NCI-H2227 (cell line): ENCODE measurements at regions not wholly inside any gene's neighbourhood (a gene's known extent, or its start where the extent isn't known, plus 50 kb on each side); places are given as distances from the start of the nearest gene placed in this dataset.
A peak's percentile ranks its signal among the peaks of the same experiment; 100 is the strongest.
"Not testable (repeated sequence)": the region's sequence is repeated elsewhere in the genome, so short reads cannot be mapped to it uniquely, and the experiment has no call there.

Source experiments
- DNase-seq: peaks from one replicate; lab custom pipeline; 2025; ENCODE audit not compliant: unreplicated experiment; lab: John Stamatoyannopoulos, UW

DNA sequence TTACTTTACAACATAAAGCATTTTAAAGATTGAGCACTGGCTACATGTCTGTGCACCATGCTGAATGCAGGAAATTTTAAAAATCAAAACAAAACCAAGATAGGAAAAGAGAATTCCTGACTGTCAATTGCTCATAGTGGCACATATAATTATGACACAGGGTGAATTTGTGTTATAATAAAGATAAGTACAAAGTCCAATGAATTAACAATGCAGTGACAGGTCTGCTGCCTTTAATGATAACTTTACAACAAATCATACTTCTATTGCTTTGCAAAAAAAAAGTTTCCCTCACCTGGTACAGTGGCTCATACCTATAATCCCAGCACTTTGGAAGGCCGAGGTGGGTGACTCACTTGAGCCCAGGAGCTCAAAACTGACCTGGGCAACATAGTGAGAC, 93.8 kb upstream of the OSBPL8 start:
- no peak for DNase-seq

DNA sequence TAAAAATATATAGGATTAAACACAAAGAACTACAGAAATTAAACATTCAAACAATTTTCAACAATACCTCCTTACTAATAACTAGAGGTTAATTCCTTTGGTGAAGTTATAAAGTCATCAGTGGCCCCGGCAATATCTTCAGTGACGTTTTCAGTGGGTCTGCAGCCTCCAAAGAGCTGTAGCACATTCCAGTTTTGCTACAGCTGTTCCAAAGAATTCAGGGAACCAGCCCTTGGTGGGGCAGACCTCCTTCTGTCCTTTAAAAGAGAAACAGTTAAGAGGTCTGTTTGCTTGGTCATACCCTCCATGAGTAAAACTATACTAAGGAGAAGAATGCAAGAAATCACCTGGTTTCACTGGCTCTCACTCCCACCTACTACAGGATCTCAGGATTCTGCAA, 99.2 kb upstream of the ZDHHC17 start:
- DNase-seq = no peak

DNA sequence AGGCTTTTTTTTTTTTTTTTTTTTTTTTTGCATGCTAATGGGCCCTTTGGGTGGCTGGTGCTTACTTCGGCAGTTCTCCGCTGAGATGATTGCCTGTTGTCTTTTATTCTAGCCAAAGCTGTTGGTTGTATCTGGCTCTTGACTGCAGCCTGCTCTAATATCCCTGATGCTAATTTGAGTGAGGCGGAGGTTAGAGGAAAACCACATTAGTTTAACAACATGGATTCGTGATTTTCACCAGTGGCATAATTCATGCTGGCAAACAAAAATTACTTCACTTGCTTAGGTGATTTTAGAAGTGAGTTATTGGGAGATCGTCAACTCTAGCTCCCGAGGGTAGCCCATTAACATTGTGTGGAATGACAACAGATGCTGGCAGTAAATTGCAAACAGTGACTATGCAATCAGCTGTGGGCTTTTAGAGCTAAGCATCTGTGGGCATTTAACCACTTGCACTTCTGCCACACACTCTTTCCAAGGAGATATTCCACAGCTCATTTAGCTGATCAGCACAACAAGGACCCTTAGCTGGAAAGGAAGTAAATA, 97.6 kb upstream of the ZDHHC17 start:
- DNase-seq = peak; percentile 61

DNA sequence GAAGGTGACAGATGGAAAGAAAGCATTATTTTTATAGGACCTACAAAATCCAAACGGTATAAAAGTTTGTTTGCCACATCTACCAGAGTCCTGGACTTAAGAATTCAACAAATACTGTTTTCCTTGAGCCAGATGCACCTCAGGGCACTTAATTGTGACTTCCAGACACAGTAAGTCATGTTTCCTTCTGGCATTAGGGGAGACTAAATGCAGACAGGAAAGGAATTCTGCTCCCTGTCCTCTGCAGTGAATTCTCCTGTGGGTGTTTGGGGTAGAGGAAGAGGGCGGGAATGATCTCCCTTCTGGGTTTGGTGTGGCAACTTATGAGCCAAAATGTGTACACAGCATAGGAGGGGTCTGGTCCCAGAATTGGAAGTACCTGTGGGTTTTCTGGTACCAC, 93.9 kb upstream of the ZDHHC17 start:
- no peak for DNase-seq

DNA sequence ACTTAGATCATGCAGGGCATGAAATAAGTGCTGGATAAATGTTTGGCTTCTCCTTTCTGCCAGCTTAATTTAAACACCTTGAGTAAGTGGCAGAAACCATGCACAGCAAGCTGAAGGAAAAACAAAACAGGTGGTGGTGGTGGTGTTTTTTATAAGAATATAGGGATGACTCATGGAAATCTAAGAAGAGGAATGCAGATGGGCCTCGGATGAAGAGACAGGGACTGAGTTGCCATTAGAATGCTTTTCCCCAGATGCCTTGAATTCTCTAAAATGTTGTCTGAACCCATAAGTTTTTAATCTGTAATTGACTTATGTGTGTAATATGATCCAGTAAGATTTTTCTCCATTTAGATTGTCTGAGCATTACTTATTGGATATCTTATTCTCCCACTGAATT, 93.1 kb upstream of the ZDHHC17 start:
- DNase-seq = no peak

DNA sequence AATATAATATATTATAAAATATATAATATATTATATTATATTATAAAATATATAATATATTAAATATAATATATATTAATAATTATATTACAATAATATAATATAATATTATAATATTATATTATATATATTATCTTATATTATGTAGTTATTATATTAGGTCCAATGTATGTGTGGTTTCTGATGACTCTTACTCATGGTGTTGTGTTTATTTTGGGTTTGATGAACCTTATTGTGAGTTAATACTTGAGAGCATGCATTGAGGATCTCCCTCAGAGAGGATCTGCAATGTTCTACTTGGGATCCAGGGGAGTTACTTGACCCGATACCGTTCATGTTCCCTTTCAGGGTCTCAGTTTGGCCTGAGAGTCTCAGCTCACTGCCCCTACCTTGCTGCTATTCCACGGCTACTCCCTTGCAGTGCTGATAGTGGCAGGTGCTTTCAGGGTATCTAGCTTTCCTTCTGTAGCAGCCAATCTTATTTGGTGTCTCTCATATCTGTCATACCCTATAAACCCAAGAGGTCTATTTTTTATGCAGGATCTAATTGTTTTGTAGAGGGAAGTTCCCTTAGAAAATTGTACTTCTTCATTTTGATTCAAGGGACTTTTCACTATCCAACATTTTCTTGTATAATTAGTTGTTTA, 89.1 kb upstream of the ZDHHC17 start:
- DNase-seq = no peak

DNA sequence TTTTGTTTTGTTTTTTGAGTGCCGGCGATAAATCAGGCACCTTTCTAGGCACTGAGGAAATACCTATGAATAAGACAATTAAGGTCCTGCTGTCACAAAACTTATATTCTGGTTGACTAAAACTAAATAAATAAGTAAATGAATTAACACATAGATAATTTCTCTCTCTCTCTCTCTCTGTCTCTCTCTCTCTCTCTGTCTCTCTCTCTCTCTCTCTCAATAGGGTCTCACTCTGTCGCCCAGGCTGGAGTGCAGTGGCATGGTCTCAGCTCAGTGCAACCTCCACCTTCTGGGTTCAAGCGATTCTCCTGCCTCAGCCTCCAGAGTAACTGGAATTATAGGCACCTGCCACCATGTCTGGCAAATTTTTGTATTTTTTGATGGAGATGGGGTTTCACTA, 87.7 kb upstream of the ZDHHC17 start:
- DNase-seq = not testable (repeated sequence)

DNA sequence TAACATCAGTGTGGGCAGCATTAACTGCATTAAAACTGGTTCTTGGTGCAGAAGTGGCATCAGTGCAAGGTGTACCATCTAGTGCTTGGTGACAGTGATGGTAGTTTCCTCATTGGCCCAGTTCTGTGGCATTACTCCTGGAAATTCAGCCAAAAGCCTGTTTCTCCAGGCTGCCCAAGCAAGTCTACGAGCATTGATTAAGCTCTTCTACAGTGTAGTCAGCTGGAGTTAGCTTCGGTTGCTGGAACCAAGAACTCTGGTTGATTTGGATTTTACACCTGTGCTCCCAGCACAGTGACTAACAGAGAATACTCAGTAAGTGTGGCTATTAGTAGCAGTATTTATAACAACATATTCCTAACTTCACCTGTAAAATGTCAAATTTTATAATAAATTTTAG, 84.9 kb upstream of the ZDHHC17 start:
- no peak for DNase-seq

DNA sequence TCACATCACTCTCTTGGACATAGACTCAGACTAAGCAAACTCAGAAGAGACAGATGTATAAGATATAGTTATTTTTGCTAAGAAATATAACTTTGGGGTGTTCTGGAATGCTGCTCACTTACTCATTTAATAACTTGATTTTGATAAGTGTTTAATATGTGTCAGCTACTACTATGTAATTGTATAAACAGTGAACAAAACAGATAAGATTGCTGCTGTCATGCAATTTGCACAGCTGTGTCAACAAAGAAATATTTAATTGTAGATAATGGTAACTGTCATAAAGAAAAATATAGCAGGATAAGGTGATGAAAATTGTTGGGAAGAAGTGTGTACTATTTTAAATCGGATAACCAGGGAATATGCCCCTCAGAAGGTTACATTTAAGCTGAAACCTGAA, 84.1 kb upstream of the ZDHHC17 start:
- no peak for DNase-seq

DNA sequence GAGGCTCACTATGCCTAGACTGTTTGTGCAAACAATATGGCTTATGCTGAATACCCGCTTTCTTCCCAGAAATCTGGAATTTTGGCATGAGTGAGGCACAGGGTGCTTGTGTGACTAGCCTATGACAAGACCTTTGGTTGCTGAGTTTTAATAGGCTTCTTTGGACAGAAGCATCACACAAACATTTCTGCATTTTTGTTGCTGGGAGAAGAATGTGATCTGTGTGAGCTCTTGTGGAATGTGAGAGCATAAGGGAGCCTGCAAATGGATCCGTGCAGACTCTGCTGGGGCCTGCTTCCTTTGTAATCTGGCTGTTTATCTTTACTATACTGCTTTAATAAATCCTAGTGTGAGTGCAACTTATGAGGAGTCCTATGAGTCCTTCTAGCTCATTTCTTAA, 83.0 kb upstream of the ZDHHC17 start:
- no peak for DNase-seq

DNA sequence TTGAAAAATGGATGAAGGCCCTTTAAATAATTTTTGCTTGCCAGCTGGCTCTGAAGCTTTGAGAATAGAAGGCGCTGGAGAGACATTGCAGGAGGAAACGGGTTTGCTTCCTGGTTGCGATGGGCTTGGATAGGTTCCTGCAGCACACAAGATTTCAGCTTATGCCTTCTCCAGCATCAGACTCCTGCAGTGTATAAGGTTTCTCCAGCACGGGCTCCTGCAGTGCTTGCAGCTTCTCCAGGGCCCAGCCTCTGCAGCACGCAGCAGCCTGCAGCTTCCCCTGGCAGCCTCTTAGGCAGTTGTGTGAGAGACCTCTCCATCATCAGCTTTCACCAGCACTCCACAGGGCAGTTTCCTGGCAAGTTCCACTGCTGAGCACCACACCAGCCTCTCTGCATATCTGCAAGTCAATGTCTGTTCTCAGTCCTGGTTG, 78.7 kb upstream of the ZDHHC17 start:
- DNase-seq = peak; percentile 65

DNA sequence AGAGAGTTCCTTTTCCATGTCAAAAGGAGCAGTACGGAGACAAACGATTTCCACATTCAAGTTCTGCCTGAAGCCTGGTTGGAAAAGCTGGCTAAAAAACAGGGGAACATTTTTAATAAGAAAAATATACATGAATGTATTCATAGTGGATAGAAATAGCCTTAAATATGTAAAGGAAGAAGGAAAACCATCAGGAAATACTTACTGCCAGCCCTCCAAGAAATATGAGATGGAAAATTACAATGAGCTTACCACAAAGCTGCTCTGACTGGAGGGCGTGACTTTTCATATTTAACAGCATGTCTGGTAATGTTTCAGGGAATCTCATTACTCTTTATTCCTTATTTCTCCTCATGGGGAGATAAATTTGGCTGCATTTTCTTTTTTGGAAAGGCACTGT, 75.9 kb upstream of the ZDHHC17 start:
- no peak for DNase-seq

DNA sequence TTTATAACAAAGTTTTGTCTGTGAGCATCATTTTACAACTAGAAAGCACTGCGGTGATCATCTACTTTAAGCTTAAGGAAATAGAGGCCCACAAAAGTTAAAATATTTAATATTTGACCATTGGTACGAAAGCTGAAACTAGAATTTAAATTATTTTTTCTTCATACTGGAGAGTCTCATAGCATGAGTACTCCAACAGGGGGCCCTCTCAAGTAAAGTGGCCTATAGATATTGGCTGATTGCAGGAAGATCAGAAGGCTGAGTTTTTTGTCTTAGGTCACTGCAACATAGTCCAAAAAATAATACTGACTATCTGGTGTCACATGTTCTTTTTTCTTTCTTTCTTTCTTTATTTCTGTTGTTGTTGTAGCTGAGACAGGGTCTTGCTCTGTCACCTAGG, 75.3 kb upstream of the ZDHHC17 start:
- DNase-seq = no peak

DNA sequence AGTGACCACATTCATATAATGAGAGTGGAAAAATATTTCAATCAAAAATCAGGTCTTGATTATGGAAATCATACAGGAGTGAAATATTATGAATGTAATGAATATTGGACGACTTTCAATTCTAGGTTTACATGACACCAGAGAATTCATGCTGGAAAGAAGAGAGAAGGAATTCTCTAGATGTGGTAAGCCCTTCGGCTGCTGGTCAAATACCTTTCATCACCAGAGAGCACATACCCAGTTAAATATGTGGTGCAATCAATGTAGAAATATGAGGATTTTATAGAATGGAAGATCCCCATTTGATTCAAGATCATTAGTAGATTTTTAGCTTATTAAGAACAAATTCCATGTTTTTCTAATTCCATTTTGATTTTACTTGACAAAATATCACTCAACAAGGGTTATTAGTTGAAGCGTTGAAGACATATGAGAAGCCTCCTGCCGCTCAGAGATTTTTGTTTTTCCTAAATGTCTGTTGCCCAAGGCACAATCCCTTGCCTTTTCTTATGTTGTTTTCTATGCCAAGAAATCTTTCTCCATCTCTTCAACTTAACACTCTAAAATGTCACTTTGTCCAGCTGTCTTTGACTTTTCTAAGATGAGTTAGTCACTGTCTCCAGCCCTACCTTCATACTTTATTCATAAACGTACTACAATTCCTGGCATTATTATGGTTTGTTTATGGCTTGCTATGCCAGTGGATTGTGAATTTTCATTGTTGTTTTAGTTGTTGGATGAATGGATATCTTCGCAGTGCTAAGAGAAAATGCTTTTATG, 72.8 kb upstream of the ZDHHC17 start:
- no peak for DNase-seq

DNA sequence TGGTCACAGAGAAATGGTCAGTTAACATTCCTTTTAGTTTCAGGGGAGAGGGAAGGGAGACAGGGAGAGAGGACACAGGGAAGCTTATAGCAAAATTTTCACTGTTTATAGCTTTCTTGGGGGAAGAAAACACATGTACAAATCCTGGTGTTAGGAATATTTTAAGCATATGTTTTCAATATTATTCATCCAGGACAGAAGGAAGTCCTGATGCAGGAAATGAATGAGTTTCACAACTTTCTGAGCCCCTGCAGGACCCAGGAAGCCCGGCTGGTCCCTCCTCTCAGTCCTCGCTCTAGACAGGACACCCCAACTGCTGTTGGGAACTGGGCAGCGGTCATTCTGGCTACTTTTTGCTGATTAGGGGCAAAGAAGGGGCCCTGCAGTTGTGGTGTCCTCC, 71.1 kb upstream of the ZDHHC17 start:
- no peak for DNase-seq

DNA sequence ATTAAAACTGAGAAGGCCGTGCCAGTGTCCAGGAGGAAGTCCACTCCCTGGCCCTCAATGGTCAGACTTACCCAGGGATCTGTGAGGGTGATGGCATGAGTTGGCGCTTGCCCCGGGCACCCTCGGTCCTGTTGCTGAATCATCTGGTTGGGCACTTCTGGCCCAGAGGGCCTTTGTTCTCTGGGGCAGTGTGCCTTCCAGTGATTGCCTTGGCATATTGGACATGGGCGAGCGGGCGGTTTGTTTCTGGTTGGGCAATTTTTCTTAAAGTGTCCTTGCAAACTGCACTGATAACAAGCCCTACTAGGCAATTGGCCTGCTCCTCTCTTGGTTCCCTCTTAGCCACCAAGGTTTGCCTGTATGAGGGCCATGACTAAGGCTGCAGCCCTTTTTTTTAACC, 69.5 kb upstream of the ZDHHC17 start:
- DNase-seq = no peak

DNA sequence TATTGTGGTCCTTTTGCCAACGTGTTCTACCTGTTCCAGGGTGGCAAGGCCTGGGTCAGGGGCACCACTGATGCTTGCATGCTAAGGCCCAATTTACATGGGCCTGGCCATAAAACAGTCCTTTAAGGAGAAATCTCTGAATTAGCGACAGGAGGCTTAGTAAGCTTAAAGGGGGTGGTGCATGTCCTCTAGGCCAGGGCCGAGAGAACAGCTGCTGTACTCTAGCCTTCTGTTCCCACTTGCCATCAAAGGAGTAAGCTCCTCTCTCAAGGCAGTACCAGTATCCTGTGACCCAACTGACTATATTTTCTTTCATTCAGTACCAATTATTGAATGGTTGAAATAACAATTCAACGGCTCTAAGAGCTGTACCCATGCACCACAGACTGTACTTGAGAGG, 67.7 kb upstream of the ZDHHC17 start:
- no peak for DNase-seq

DNA sequence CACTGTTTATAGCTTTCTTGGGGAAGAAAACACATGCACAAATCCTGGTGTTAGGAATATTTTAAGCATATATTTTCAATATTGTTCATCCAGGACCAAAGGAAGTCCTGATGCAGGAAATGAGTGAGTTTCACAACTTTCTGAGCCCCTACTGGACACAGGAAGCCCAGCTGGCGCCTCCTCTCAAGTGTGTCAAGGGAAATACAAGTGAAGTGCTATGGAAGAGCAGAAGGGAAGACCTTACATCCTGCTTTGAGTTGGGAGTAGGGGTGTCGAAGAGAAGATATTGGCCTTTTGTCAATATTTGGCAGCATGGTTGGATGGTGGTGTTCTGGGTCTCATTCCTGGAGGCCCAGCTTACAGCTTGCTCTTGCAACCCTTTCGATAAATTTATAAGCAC, 66.1 kb upstream of the ZDHHC17 start:
- no peak for DNase-seq

DNA sequence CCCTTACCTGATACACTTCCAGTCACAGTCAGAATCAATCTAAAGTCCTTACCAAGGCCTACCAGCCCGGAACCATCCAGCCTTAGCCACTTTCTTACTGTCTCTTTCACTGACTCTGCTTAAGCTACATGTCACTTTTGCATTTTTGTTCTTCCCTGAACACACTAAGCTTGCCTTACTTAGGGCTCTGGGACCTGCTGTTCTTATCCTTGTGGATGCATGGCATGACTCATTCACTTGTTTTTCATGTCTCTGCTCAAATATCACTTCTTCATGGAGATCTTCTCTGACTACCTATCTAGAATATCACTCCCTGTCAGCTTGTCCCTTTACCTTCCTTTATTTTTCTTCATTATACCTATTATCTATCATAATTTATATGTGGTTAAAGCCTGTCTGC, 65.6 kb upstream of the ZDHHC17 start:
- DNase-seq = no peak

DNA sequence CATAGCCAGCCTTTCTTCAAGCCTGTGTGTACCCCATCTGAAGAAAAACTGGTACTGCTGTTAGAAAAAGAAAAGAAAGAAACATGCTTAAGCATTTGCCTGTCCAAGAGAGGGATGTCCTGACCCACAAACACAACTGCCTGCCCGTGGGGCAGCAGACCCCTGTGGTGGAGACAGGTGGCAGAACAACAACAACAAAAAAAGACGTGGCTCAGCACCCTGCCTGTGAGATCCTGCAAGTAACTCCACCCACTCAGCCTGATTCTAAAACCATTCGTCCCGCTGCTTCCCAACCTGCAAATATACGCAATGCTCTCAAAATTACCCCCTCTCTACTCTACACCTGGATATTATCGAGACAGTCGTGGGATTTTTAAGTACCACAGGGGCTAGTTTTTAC, 64.9 kb upstream of the ZDHHC17 start:
- peak; percentile 34 for DNase-seq

DNA sequence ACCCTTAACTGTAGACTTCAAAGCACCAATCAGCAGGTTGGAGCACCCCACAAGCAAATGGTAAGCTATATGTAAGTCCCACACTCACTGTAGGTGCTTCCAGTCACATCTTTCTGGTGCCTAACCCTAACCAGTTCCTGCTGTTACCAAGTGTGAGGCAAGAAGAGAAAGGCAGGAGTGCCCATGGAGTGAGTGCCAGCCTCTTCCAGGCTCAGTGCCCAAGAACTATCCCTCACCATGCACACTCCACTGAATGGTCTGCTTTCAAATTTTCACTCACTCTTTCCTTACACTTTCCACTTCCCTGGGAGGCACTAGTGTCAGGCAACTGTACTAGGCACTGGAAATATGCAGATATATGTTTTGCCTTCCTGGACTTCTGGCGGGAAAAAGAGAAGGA, 62.2 kb upstream of the ZDHHC17 start:
- no peak for DNase-seq

DNA sequence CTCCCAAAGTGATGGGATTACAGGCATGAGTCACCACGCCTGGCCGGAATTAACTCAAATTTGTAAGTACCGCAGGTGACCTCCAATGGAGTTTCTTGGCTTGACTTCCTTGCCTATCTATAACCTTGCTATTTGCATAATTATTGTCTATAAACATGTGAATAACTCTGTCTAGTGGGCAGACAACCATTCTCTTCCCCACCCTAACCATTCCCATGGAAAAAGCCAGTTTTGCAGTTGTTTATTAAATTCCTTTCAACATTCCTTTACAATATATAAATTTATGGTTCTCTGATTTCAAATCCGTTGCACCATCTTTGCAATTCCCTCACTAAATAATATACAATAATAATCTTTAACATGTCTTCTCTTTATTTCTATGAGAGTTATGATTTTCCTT, 61.0 kb upstream of the ZDHHC17 start:
- no peak for DNase-seq

DNA sequence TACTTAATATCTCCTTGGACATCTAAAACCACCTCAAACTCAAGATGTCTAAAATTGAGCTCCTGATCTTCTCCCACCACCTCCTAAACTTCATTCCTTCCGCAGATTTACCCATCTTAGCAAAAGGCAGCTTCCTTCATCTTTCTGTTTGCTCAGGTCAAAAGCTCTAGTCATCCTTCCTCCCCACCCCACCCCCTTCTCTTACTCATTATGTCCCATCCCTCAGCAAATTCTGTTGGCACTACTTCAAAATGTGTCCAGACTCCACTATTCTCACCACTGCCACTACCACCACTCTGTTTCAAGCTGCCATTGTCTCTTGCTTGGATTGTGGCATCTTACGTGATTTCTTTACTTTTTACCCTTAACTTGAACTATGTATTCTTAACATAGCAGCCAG, 59.2 kb upstream of the ZDHHC17 start:
- no peak for DNase-seq
